ENCODE measurements at regions not wholly inside any gene's neighbourhood (a gene's known extent, or its start where the extent isn't known, plus 50 kb on each side); places are given as distances from the start of the nearest gene placed in this dataset.

- no peak overlapping the region for H3K27ac ChIP-seq (ENCODE audit: insufficient read depth, low read length)
- in situ Hi-C loops (cut with MboI; ENCODE audit: low sequenced_read_pairs) = no loop called here
- no TSS peak for BruUV-seq (replicated peaks)
- no peak overlapping the region for H3K23ac ChIP-seq (ENCODE audit: low read depth, low read length)
- no peak overlapping the region for H4K8ac ChIP-seq (ENCODE audit: low read depth in 2 of 2, low read length in 2 of 2)
- WGBS, 2 experiments (ENCODE audit: extremely low coverage in 2 of 2, insufficient read length in 1 of 2) = no CpG with 5 or more reads among the region's 2 CpGs
- no peak for TF ChIP-seq ELK1 (IDR thresholded peaks at IDR 0.05; ENCODE audit: borderline replicate concordance, low read depth, low read length)
- TF ChIP-seq MAFK (IDR thresholded peaks at IDR 0.05; ENCODE audit: low read depth, low read length) = no peak
- no peak for TF ChIP-seq USF2 (IDR thresholded peaks at IDR 0.05; ENCODE audit: low read depth, low read length)
- no peak for TF ChIP-seq MXI1 (IDR thresholded peaks at IDR 0.05; ENCODE audit: borderline replicate concordance, low read depth, low read length)
- no peak for TF ChIP-seq NFE2L2 (IDR thresholded peaks at IDR 0.05; ENCODE audit: low read depth, low read length)
- TF ChIP-seq BHLHE40 (IDR thresholded peaks at IDR 0.05; ENCODE audit: low read depth, low read length) = no peak
- TF ChIP-seq CTCF (conservative IDR thresholded peaks at IDR 0.05; ENCODE audit: low read depth, low read length) = no peak
- no peak for TF ChIP-seq RCOR1 (IDR thresholded peaks at IDR 0.05; ENCODE audit: insufficient replicate concordance, low read length)
- TF ChIP-seq RFX5 (IDR thresholded peaks at IDR 0.05; ENCODE audit: low read depth, low read length) = no peak
- no peak for TF ChIP-seq FOS (IDR thresholded peaks at IDR 0.05; ENCODE audit: low read depth, low read length)
- TF ChIP-seq RAD21 (IDR thresholded peaks at IDR 0.05; ENCODE audit: low read length) = no peak
- TF ChIP-seq CHD1 (IDR thresholded peaks at IDR 0.05; ENCODE audit: low read depth, low read length) = no peak
- TF ChIP-seq CEBPB (IDR thresholded peaks at IDR 0.05; ENCODE audit: low read depth, low read length) = no peak
- TF ChIP-seq MAZ (IDR thresholded peaks at IDR 0.05; ENCODE audit: borderline replicate concordance, low read depth, low read length) = no peak
- no peak for TF ChIP-seq SMC3 (IDR thresholded peaks at IDR 0.05; ENCODE audit: low read depth, low read length)
- no peak for TF ChIP-seq POLR2A (IDR thresholded peaks at IDR 0.05; ENCODE audit: low read depth, low read length)
- no peaks in the 10 kb centered on the region for H3K9me1 ChIP-seq (ENCODE audit: insufficient read depth, low read length)
- no peak overlapping the region for H3K4me3 ChIP-seq (ENCODE audit: insufficient read depth, low read depth, low read length)
- H3K56ac ChIP-seq (ENCODE audit: extremely low read depth, insufficient read depth, low read length) = no peak overlapping the region
- no peak overlapping the region for H3K4me2 ChIP-seq (ENCODE audit: low read depth, low read length)
- no peak overlapping the region for H3K14ac ChIP-seq (replicated peaks; ENCODE audit: low read depth, low read length)
- no peak overlapping the region for H4K91ac ChIP-seq (ENCODE audit: insufficient read depth, low read depth, low read length)
- H3K4ac ChIP-seq (ENCODE audit: low read depth, low read length) = no peak overlapping the region
- no peak overlapping the region for H2AK9ac ChIP-seq (replicated peaks; ENCODE audit: low read depth, low read length, poor library complexity)
- no peak overlapping the region for H3K9ac ChIP-seq (ENCODE audit: low read depth, low read length)
- no peaks in the 10 kb centered on the region for H4K20me1 ChIP-seq (ENCODE audit: insufficient read depth, low read length)
- dilution Hi-C loops (cut with HindIII; ENCODE audit: low sequenced_read_pairs, unreplicated experiment) = no loop called here
- no peaks in the 10 kb centered on the region for H3K36me3 ChIP-seq (ENCODE audit: control insufficient read depth, insufficient read depth, low read length)
- no peaks in the 10 kb centered on the region for H3K27me3 ChIP-seq (ENCODE audit: control insufficient read depth, insufficient read depth, low read length)
- ChIA-PET CTCF (no interaction called here), POLR2A (ENCODE audit: unreplicated experiment) (no interaction called here)
- peaks cover 10% of the 10 kb centered on the region for H3K9me3 ChIP-seq (ENCODE audit: control insufficient read depth, insufficient read depth, low read length)
- intact Hi-C loops (cut with micrococcal nuclease) = no loop called here
- no peak overlapping the region for H4K5ac ChIP-seq (ENCODE audit: low read depth, low read length)
- DNase-seq (no peak), ATAC-seq (ENCODE audit: low read depth) (no peak)
- H2BK20ac ChIP-seq (ENCODE audit: low read depth, low read length) = no peak overlapping the region
- H2BK5ac ChIP-seq (ENCODE audit: low read depth, low read length, poor library complexity, severe bottlenecking) = no peak overlapping the region
- H2AK5ac ChIP-seq (ENCODE audit: low read depth, low read length) = no peak overlapping the region
- no peak overlapping the region for H3K18ac ChIP-seq (ENCODE audit: low read depth, low read length)
- H3K79me1 ChIP-seq (ENCODE audit: low read depth in 1 of 2, low read length in 2 of 2) = no peaks in the 10 kb centered on the region
- no peak overlapping the region for H2BK120ac ChIP-seq (ENCODE audit: low read depth, low read length)
- no peaks in the 10 kb centered on the region for H3K4me1 ChIP-seq (ENCODE audit: control insufficient read depth, insufficient read depth, low read length)
- H2AFZ ChIP-seq (replicated peaks; ENCODE audit: low read length, poor library complexity) = no peak overlapping the region
- no peak overlapping the region for H2BK15ac ChIP-seq (ENCODE audit: low read depth, low read length)
These were observed 721.9 kb upstream of the SLC10A2 start for GRCh38 chr13:103788061-103788652.

All from IMR-90 (cell line).